ENCODE measurements at regions not wholly inside any gene's neighbourhood (a gene's known extent, or its start where the extent isn't known, plus 50 kb on each side); places are given as distances from the start of the nearest gene placed in this dataset.

DNA sequence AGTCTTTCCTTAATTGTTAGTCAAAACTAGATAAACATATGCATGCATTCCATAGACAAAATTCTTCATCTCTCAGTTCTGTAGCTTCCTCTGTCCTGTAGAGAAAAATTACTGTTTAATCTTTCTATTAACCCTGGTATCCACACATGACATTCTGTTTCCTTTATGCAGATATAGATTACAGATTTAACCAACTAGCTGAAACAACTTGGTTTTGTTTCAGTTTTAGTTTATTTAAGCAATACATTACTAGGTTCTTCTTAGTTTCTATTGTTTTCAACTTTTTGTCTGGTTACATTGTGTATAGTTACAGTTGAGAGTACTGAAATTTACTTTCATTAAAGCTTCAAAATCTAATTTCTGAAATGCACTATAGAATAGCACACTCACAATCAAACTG, 933.9 kb upstream of the EPHA5 start (continued):
- TF ChIP-seq POLR2AphosphoS5 (IDR thresholded peaks at IDR 0.05; ENCODE audit: low read depth, low read length) (no peak), DNMT1 (CRISPR knock-in tag; IDR thresholded peaks at IDR 0.05) (no peak)

DNA sequence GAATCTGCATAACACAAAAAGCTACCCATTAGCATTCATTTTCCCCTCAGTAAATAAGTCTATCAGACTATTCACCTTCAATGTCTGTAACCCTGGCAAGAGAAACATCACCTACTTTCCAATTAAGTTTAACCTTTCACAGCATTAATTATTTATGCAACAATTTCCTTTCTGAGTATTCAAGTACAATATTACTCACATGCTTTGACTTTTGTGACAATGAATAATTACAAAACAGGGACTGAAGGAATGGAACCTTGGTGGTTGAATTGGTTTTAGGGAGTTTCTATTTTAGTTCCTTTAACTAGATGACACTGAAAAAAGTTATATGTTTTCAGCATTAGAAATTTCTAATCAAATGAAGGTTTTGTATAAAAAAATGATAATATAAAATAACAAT, 932.3 kb upstream of the EPHA5 start:
- ATAC-seq (no peak), FAIRE-seq (no peak), DNase-seq (ENCODE audit: low spot score) (no peak)
- no peaks in the 10 kb centered on the region for H3K27me3 ChIP-seq (ENCODE audit: control insufficient read depth in 1 of 2, insufficient read depth in 2 of 2, low read length in 2 of 2)
- CTCF ChIA-PET (ENCODE audit: low intra/inter-chr PET ratio, low total read pairs): no interaction called here
- H2AFZ ChIP-seq (ENCODE audit: low read length): no peak overlapping the region
- no peaks in the 10 kb centered on the region for H3K36me3 ChIP-seq (replicated peaks in 1 of 2; ENCODE audit: control insufficient read depth in 1 of 2, insufficient read depth in 2 of 2, low read length in 2 of 2)
- POLR2A ChIA-PET: no interaction called here
- no peak overlapping the region for H3K4me3 ChIP-seq (replicated peaks in 1 of 3; ENCODE audit: insufficient read depth in 1 of 3, low read depth in 2 of 3, low read length in 3 of 3)
- no peak overlapping the region for H3K9ac ChIP-seq (ENCODE audit: insufficient read depth, low read depth, low read length)
- no peak overlapping the region for H3K27ac ChIP-seq (ENCODE audit: extremely low read length, insufficient read depth, low read length)
- no peaks in the 10 kb centered on the region for H3K9me3 ChIP-seq (ENCODE audit: low read length)
- no peaks in the 10 kb centered on the region for H4K20me1 ChIP-seq (ENCODE audit: insufficient read depth, low read length)
- no TSS peak for BruUV-seq (replicated peaks)
- H3K79me2 ChIP-seq (ENCODE audit: insufficient read depth, low read length): no peaks in the 10 kb centered on the region
- in situ Hi-C loops (cut with HindIII; ENCODE audit: extremely low pct_ligation_motif_present, low pct_unique_long_range_greater_than_20kb) (no loop called here), intact Hi-C loops (cut with micrococcal nuclease; ENCODE audit: unreplicated experiment) (no loop called here)
- no peak overlapping the region for H3K4me2 ChIP-seq (ENCODE audit: low read depth, low read length)
- H3K4me1 ChIP-seq (ENCODE audit: insufficient read depth, low read length): no peaks in the 10 kb centered on the region
- TF ChIP-seq SPEN (CRISPR knock-in tag; IDR thresholded peaks at IDR 0.05; ENCODE audit: low read depth): no peak
- TF ChIP-seq ZNF337 (CRISPR knock-in tag; IDR thresholded peaks at IDR 0.05; ENCODE audit: borderline replicate concordance, low read depth): no peak
- no peak for TF ChIP-seq CCDC6 (CRISPR knock-in tag; IDR thresholded peaks at IDR 0.05)
- TF ChIP-seq KLF11 (CRISPR knock-in tag; IDR thresholded peaks at IDR 0.05): no peak
- no peak for TF ChIP-seq ZNF281 (CRISPR knock-in tag; IDR thresholded peaks at IDR 0.05; ENCODE audit: borderline replicate concordance)
- TF ChIP-seq ZBTB40 (IDR thresholded peaks at IDR 0.05): no peak
- TF ChIP-seq ZBTB40 (CRISPR knock-in tag; IDR thresholded peaks at IDR 0.05): no peak
- TF ChIP-seq TEAD3 (CRISPR knock-in tag; optimal IDR thresholded peaks at IDR 0.05; ENCODE audit: borderline replicate concordance): no peak
- TF ChIP-seq ZGPAT (CRISPR knock-in tag; IDR thresholded peaks at IDR 0.05): no peak
- TF ChIP-seq ZNF816 (CRISPR knock-in tag; IDR thresholded peaks at IDR 0.05; ENCODE audit: borderline replicate concordance): no peak

Measured in HepG2 (cell line).